Naive thymus-derived CD4-positive, alpha-beta T cell (primary cell): ENCODE measurements at regions not wholly inside any gene's neighbourhood (a gene's known extent, or its start where the extent isn't known, plus 50 kb on each side); places are given as distances from the start of the nearest gene placed in this dataset.

Source experiments
- ATAC-seq: fragments of 150-1000 bp; cut with Tn5 transposase; 2 replicates; pipeline ENCODE4 v1.10.0; 2021; ENCODE audit warnings: mild to moderate bottlenecking, moderate library complexity
- CTCF ChIA-PET: fragments of 350-600 bp; sonication (Branson Sonifier 250); formaldehyde crosslinking; loops from one replicate; lab custom pipeline; 2021; ENCODE audit warnings: antibody characterized with exemption; lab: Charles Lee
- POLR2A ChIA-PET: fragments of 350-600 bp; sonication (Branson Sonifier 250); formaldehyde crosslinking; loops from one replicate; lab custom pipeline; 2021; ENCODE audit warnings: antibody characterized with exemption, inconsistent platforms; lab: Charles Lee
- DNase-seq, 9 donors: peaks; one replicate each; pipeline versions ENCODE4 v3.0.0 to v3.0.0-alpha.2; 2020 to 2022; ENCODE audit warnings: mixed read lengths in 1 of 9
- H3K27ac ChIP-seq: one replicate; pipeline ENCODE4 v1.7.0; 2013; ENCODE audit warnings: mild to moderate bottlenecking, low read depth, low read length, moderate library complexity
- H3K27me3 ChIP-seq, 2 donors: one replicate each; pipeline ENCODE4 v1.7.0; 2013; ENCODE audit warnings: low read length in 2 of 2, mild to moderate bottlenecking in 2 of 2, moderate library complexity in 2 of 2; ENCODE audit not compliant: control insufficient read depth in 2 of 2, insufficient read depth in 2 of 2
- H3K36me3 ChIP-seq, 3 experiments: 1 replicate in 2 of 3; 2 replicates in 1 of 3; pipeline ENCODE4 v1.7.0; 2013; ENCODE audit warnings: low read length in 3 of 3, mild to moderate bottlenecking in 3 of 3, moderate library complexity in 1 of 3; ENCODE audit not compliant: insufficient read depth in 3 of 3, control insufficient read depth in 2 of 3
- H3K4me1 ChIP-seq, 2 donors: one replicate each; pipeline ENCODE4 v1.7.0; 2013; ENCODE audit warnings: low read length in 2 of 2, mild to moderate bottlenecking in 2 of 2, moderate library complexity in 1 of 2; ENCODE audit not compliant: control insufficient read depth in 2 of 2, insufficient read depth in 2 of 2
- H3K4me3 ChIP-seq: 2 replicates; pipeline ENCODE4 v1.7.0; 2013; ENCODE audit warnings: mild to moderate bottlenecking, low read length
- H3K9me3 ChIP-seq, 3 experiments: 1 replicate in 2 of 3; 2 replicates in 1 of 3; pipeline ENCODE4 v1.7.0; 2013; ENCODE audit warnings: low read length in 3 of 3; ENCODE audit not compliant: control insufficient read depth in 2 of 3
- H3K27ac Mint-ChIP-seq, 9 donors: one replicate each; pipeline ENCODE4 v1.8.0; 2020 to 2022; ENCODE audit warnings: mixed read lengths in 9 of 9, mild to moderate bottlenecking in 8 of 9, moderate library complexity in 5 of 9, inconsistent platforms in 2 of 9
- H3K27me3 Mint-ChIP-seq, 5 donors: one replicate each; pipeline ENCODE4 v1.8.0; 2021 to 2022; ENCODE audit warnings: mixed read lengths in 5 of 5, mild to moderate bottlenecking in 1 of 5
- H3K36me3 Mint-ChIP-seq, 5 donors: one replicate each; pipeline ENCODE4 v1.8.0; 2020 to 2022; ENCODE audit warnings: mixed read lengths in 5 of 5, mild to moderate bottlenecking in 3 of 5, inconsistent platforms in 1 of 5
- H3K4me1 Mint-ChIP-seq, 7 donors: one replicate each; pipeline ENCODE4 v1.8.0; 2020 to 2022; ENCODE audit warnings: mixed read lengths in 7 of 7, mild to moderate bottlenecking in 3 of 7, inconsistent platforms in 1 of 7
- H3K4me3 Mint-ChIP-seq, 10 donors: one replicate each; pipeline ENCODE4 v1.8.0; 2020 to 2022; ENCODE audit warnings: mild to moderate bottlenecking in 10 of 10, mixed read lengths in 10 of 10, moderate library complexity in 6 of 10, inconsistent platforms in 2 of 10
- H3K9me3 Mint-ChIP-seq, 11 donors: one replicate each; pipeline ENCODE4 v1.8.0; 2020 to 2022; ENCODE audit warnings: mixed read lengths in 11 of 11, mild to moderate bottlenecking in 4 of 11, inconsistent platforms in 1 of 11, moderate library complexity in 1 of 11
- intact Hi-C, 2 donors: fragments of 100-400 bp; cut with micrococcal nuclease; formaldehyde crosslinking; loops; one replicate each; pipeline ENCODE4 v1.15.1; 2023

- ATAC-seq (no peak), DNase-seq (no peak)
- ChIA-PET CTCF (no interaction called here), POLR2A (no interaction called here)
- Histone ChIP-seq H3K9me3 (no peaks in the 10 kb centered on the region), H3K4me1 (peaks cover 20 to 29% of the 10 kb centered on the region in 2 donors), H3K36me3 (no peaks in the 10 kb centered on the region), H3K4me3 (no peak overlapping the region), H3K27ac (no peak overlapping the region), H3K27me3 (no peaks in the 10 kb centered on the region)
- intact Hi-C loops, result no loop called here
- Mint-ChIP-seq H3K36me3 (no peaks in the 10 kb centered on the region), H3K4me1 (peaks cover 28 to 38% (median 33%) of the 10 kb centered on the region in 7 donors), H3K27ac (peak overlapping the region in 2 of 9 donors; percentile 40 to 50), H3K9me3 (no peaks in the 10 kb centered on the region), H3K27me3 (peaks cover 20 to 40% (median 32%) of the 10 kb centered on the region in 5 donors), H3K4me3 (peak overlapping the region in 7 of 10 donors; percentile 8 to 78 (median 72))
These were observed 96.9 kb upstream of the ATP2B2 start for GRCh38 chr3:10602271-10602670.

DNA sequence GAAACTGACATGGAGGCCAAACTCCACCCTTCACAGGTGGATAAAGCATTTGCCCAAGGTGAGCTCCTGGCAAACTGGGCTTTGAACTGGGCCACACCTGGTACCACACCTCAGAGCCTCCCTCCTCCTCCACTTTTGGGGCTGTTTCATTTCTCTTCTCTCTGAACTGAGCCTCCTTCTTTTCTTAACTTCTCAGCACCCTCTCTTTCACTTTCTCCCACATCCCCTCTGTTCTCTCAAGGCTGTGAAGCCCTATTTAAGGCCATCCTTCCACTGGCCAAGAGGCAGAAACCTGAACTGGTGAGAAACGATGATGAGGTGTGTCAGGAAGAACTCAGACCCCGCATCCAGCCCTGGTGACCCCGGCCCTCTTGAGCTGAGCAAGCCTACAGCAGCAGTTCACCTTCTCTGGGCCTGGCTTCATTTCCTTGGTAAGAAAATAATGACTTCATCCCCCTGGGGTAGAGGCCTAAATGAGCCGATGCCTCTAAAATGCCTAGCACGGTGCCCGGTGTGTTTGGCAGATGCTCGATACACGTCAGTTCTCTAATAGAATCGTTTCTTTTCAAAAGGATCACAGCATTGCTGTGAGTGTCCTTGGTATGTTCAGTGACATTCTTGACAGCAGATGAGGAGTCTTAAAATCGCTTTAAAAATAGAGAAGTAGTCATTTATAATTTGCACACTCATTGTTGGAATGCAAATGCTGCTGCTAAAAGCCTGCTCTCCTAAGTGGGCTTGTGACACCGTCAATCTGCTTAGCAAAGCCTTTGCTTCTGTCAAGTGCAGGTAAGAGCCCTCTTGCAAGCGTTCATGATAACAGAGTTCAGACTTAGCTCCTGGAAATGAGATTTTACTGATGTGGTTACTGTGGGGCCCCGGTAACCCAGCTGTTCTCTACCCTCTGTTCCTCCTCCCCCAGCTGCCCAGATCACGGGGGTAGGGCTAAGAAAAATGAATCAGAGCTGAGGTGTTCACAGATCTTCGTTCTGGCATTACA lies 97.7 kb upstream of the ATP2B2 start:
- Mint-ChIP-seq H3K27me3 (peaks cover 16 to 43% (median 27%) of the 10 kb centered on the region in 5 donors), H3K4me1 (peaks cover 28 to 38% (median 33%) of the 10 kb centered on the region in 7 donors), H3K9me3 (no peaks in the 10 kb centered on the region), H3K36me3 (no peaks in the 10 kb centered on the region), H3K27ac (peak overlapping the region; percentile 35 to 83 (median 60)), H3K4me3 (peak overlapping the region; percentile 54 to 79 (median 75))
- intact Hi-C loops, result no loop called here
- CTCF ChIA-PET, result interaction anchor here (0.5 kb wide), 1 partner anchor 484 kb away, joined by 3 read pairs; no protein-coding TSS in a partner anchor
- POLR2A ChIA-PET, result interaction anchor here (0.7 kb wide), 1 partner anchor 51 kb away, joined by 3 read pairs; no protein-coding TSS in a partner anchor
- no peaks in the 10 kb centered on the region for H3K27me3 ChIP-seq
- no peak overlapping the region for H3K27ac ChIP-seq
- peak overlapping the region; percentile 21 for H3K4me3 ChIP-seq
- DNase-seq (peak; percentile 12 to 86 (median 79)), ATAC-seq (peak; percentile 96)
- H3K36me3 ChIP-seq, result no peaks in the 10 kb centered on the region
- H3K9me3 ChIP-seq, result no peaks in the 10 kb centered on the region
- H3K4me1 ChIP-seq, result peaks cover 20 to 29% of the 10 kb centered on the region in 2 donors

- Mint-ChIP-seq H3K36me3 (peaks cover 0 to 10% (median 1%) of the 10 kb centered on the region in 5 donors), H3K4me3 (no peak overlapping the region), H3K27ac (no peak overlapping the region), H3K9me3 (peaks cover 3 to 27% (median 15%) of the 10 kb centered on the region in 11 donors), H3K27me3 (peaks cover 29 to 45% (median 36%) of the 10 kb centered on the region in 5 donors), H3K4me1 (peaks cover 6 to 11% (median 11%) of the 10 kb centered on the region in 7 donors)
- Histone ChIP-seq H3K4me3 (no peak overlapping the region), H3K36me3 (no peaks in the 10 kb centered on the region), H3K9me3 (peaks cover 0 to 17% (median 0%) of the 10 kb centered on the region in 3 experiments), H3K27me3 (no peaks in the 10 kb centered on the region), H3K4me1 (peaks cover 0 to 4% of the 10 kb centered on the region in 2 donors), H3K27ac (no peak overlapping the region)
- ChIA-PET POLR2A (no interaction called here), CTCF (no interaction called here)
- no peak for ATAC-seq
- no peak for DNase-seq
- intact Hi-C loops, result no loop called here
These were observed 103.7 kb upstream of the ATP2B2 start for GRCh38 chr3:10609134-10609533.

GRCh38 chr3:10614168-10614567 lies 108.8 kb upstream of the ATP2B2 start:
- intact Hi-C loops, result no loop called here
- H3K9me3 ChIP-seq, result peaks cover 0 to 17% (median 0%) of the 10 kb centered on the region in 3 experiments
- no peaks in the 10 kb centered on the region for H3K36me3 ChIP-seq
- ATAC-seq (no peak), DNase-seq (no peak)
- ChIA-PET CTCF (no interaction called here), POLR2A (no interaction called here)
- Mint-ChIP-seq H3K36me3 (peaks cover 0 to 11% (median 1%) of the 10 kb centered on the region in 5 donors), H3K27me3 (peaks cover 18 to 39% (median 35%) of the 10 kb centered on the region in 5 donors), H3K4me3 (no peak overlapping the region), H3K9me3 (peaks cover 3 to 37% (median 20%) of the 10 kb centered on the region in 11 donors), H3K27ac (no peak overlapping the region), H3K4me1 (peaks cover 0 to 1% (median 0%) of the 10 kb centered on the region in 7 donors)
- no peak overlapping the region for H3K27ac ChIP-seq
- no peaks in the 10 kb centered on the region for H3K4me1 ChIP-seq
- no peaks in the 10 kb centered on the region for H3K27me3 ChIP-seq
- no peak overlapping the region for H3K4me3 ChIP-seq

- DNase-seq (no peak), ATAC-seq (no peak)
- Histone ChIP-seq H3K4me3 (no peak overlapping the region), H3K27ac (no peak overlapping the region), H3K9me3 (peaks cover 0 to 17% (median 0%) of the 10 kb centered on the region in 3 experiments), H3K4me1 (no peaks in the 10 kb centered on the region), H3K27me3 (no peaks in the 10 kb centered on the region), H3K36me3 (no peaks in the 10 kb centered on the region)
- Mint-ChIP-seq H3K36me3 (peaks cover 0 to 11% (median 1%) of the 10 kb centered on the region in 5 donors), H3K4me1 (peaks cover 0 to 1% (median 0%) of the 10 kb centered on the region in 7 donors), H3K27ac (no peak overlapping the region), H3K4me3 (no peak overlapping the region), H3K27me3 (peaks cover 15 to 42% (median 32%) of the 10 kb centered on the region in 5 donors), H3K9me3 (peaks cover 3 to 37% (median 20%) of the 10 kb centered on the region in 11 donors)
- ChIA-PET CTCF (interaction anchor here (0.8 kb wide), 1 partner anchor 152 kb away, joined by 3 read pairs; no protein-coding TSS in a partner anchor), POLR2A (no interaction called here)
- intact Hi-C loops, result no loop called here
These were observed 110.3 kb upstream of the ATP2B2 start for GRCh38 chr3:10615715-10616114.

DNA sequence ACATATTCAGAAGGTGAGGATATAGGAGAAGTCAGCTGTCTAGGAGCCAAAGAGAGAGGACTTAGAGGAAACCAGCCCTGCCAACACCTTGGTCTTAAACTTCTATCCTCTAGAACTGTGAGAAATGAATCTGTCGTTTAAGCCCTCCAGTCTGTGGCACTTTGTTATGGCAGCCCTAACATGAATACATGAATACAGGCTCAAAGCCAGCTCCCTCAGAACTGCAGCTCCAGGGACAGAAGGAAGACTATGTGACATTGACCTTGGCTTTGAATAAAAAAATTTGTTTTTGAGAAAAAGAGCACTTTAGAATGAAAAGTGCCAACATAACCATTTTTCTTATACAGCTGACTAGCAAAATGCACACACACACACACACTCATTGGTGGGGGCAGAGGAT lies 110.9 kb upstream of the ATP2B2 start:
- H3K27me3 ChIP-seq, result no peaks in the 10 kb centered on the region
- H3K9me3 ChIP-seq, result peaks cover 0 to 17% (median 0%) of the 10 kb centered on the region in 3 experiments
- intact Hi-C loops, result no loop called here
- peaks cover 0 to 11% (median 1%) of the 10 kb centered on the region in 5 donors for H3K36me3 Mint-ChIP-seq
- H3K27ac Mint-ChIP-seq, result no peak overlapping the region
- H3K27me3 Mint-ChIP-seq, result peaks cover 15 to 45% (median 31%) of the 10 kb centered on the region in 5 donors
- ChIA-PET CTCF (no interaction called here), POLR2A (no interaction called here)
- no peak overlapping the region for H3K4me3 ChIP-seq
- ATAC-seq (no peak), DNase-seq (no peak)
- no peaks in the 10 kb centered on the region for H3K36me3 ChIP-seq
- no peak overlapping the region for H3K4me3 Mint-ChIP-seq
- H3K4me1 Mint-ChIP-seq, result peaks cover 0 to 1% (median 0%) of the 10 kb centered on the region in 7 donors
- H3K4me1 ChIP-seq, result no peaks in the 10 kb centered on the region
- H3K9me3 Mint-ChIP-seq, result peaks cover 3 to 37% (median 20%) of the 10 kb centered on the region in 11 donors
- no peak overlapping the region for H3K27ac ChIP-seq
